ACHN (cell line): ENCODE measurements at regions not wholly inside any gene's neighbourhood (a gene's known extent, or its start where the extent isn't known, plus 50 kb on each side); places are given as distances from the start of the nearest gene placed in this dataset.

ENCODE experiments used
- DNase-seq: peaks from one replicate; pipeline ENCODE4 v3.0.0-alpha.2; 2015
- in situ Hi-C: cut with HindIII; loops from 2 replicates; pipeline ENCODE4 v1.10.0; 2017; ENCODE audit warnings: low sequenced_read_pairs, low pct_ligation_motif_present, low pct_unique_long_range_greater_than_20kb

- in situ Hi-C loops: no loop called here
- DNase-seq: no peak
Observed at GRCh38 chr12:13853471-13853870, 127.9 kb downstream of the GRIN2B start.

- in situ Hi-C loops: no loop called here
- DNase-seq: no peak
Observed at GRCh38 chr12:13851828-13852227, 129.6 kb downstream of the GRIN2B start.

DNA sequence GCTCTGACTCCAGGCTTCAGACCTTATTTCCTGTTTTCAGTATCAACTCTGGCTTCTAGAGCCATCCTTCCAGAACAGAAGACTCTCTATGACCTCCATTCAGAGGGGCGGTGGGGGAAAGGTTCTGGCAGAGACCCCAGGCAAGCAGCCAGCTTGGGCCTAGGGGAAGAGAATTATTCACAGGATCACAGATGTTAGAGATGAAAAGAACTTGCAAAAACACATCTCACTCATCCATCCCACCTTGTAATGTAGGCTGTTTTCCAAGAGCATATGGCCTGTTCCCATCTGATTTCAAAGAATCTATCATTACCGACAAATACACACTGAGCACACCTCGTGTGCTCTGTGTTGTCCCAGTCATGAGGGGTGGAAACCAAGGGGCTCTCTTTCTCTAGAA, 131.9 kb downstream of the GRIN2B start:
- in situ Hi-C loops: no loop called here

GRCh38 chr12:13843841-13844240, 137.6 kb downstream of the GRIN2B start:
- no peak for DNase-seq
- in situ Hi-C loops: no loop called here

More for the DNA sequence above, 131.9 kb downstream of the GRIN2B start:
- DNase-seq: no peak

GRCh38 chr12:13841358-13841757, 140.0 kb downstream of the GRIN2B start:
- DNase-seq: no peak
- in situ Hi-C loops: no loop called here

DNA sequence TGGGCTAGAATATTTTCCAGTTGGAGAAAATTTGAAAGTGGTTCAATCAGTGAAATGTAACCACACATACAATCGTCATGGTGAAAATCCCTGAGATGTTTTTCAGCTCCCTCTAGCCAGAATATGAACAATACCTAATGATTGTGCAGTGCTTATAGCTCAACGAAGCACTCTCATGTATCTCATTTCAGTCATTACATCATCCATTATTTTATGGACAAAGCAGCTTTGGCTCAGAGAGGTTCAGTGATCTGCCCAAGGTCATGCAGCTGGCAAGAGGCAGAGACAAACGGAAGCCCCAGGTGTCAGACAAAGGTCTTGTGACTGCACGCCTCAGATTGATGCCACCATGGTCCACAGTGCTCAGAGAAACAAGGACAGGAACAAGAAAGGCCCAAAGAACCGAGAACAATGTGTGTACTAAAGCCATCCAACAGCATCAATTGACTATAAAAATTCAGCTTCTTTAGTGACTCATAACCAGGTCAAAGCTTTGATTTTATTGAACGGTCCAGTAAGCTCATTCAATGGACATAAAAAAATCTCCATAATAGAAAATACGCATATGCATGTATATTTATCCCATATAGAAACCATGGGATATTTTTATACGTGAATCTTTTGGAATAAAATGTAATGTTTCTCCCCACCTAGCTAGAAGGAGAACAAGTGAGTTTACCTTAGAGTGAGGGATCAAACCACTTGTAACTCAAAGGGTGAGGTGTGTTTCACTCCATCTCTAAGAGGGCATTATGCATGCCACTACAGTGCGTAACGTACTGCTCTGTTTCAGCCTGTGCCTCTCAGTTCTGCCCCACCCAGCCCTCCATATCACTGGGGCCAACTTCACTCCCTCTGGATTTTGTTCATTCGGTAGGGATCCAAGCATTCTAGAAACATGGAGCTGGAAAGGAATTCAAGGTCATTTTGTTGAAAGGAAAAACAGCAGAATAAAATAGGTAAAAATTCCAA, 141.8 kb downstream of the GRIN2B start:
- DNase-seq: no peak

DNA sequence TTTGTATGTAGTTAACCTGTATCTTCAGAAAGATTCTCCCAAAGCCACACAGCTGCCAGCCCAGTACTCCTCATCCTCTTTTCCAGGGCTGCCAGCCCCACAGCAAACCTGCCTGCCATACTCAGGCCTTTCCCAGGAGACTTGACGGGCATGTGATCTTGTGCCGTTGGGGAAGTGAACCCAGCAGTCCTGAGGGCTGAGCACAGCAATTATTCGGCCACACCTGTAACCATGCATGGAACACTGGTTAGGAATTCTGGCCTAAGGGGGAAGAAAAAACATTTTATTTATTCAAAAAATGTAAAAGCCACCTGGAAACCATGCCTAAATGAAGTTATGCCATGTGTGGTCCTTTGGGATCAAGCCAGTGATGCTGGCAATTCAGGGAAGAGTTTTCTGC, 145.3 kb downstream of the GRIN2B start:
- no peak for DNase-seq
- in situ Hi-C loops: no loop called here

More for the DNA sequence above, 141.8 kb downstream of the GRIN2B start:
- in situ Hi-C loops: no loop called here

DNA sequence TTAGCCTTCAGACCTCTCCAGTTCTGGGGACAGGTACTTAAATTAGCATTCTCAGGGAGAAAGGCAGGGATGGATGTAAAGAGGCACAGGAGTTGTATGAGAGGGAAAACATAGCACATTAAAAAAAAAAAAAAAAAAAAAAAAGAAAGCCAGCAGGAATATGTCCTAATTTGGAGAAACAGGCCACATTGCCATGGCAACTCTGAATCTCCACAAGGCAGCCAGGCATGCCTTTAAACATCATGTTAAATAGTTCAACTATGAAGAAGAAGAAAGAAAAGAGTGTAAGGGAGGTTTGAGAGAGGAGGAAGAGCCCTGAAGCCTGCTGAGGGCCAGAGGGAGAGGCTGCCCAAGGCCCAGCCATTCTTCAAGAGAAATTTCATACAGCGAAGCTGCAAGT, 145.8 kb downstream of the GRIN2B start:
- in situ Hi-C loops: no loop called here
- no peak for DNase-seq

DNA sequence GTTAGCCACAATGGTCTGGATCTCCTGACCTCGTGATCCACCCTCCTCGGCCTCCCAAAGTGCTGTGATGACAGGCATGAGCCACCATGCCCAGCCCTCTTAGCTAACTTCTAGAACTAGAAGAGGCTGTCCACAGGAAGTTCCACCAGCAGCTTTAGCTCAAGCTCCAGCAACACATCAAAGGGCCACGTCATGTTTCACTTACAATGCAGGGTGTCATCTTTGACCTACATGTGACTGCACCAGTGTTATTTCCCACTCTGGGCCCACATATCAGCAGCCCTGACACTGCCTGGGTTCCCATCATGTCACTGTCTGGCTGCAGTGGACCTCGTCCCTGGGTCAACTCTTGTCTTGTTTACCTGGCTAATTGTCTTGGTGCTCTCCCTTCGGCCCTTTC, 147.2 kb downstream of the GRIN2B start:
- in situ Hi-C loops: no loop called here
- no peak for DNase-seq

DNA sequence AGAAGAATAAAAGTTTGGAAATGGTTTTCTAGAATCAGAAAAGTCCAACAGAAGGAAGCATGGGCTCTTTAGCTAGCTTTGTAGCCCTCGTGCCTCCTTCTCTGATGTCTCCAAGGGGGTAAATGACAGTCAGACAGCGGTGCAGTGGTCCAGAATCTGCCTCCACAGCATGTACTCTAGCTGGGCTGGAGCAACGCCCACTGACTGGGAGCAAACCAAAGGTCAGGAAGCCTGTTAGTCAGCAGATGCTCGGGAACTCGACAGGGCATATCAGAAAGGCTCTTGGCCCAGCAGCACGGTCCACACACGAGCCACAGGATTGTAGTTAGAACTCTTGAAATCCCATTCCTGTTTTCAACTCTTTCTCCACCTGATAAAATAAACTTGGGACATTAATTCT, 164.3 kb downstream of the GRIN2B start:
- in situ Hi-C loops: no loop called here
- DNase-seq: peak; percentile 87

GRCh38 chr12:13816394-13816793, 165.0 kb downstream of the GRIN2B start:
- in situ Hi-C loops: no loop called here
- DNase-seq: no peak

DNA sequence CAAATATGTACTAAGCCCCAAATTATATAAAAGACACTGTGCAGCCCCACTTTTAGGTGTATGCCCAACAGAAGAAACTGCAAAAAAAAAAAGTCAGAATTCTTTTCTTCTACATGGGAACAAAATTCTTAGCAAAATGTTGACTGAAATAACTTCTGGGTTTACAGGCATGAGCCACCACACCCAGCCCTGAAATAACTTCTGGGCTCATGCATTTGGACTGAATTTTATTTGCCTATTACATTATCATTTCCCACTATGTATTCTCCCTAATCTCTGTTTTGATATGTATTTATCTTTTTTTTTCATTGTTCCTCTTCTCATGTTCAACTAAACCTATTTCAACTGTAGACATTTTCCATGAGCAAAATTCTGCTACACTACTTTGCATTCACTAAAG, 169.2 kb downstream of the GRIN2B start:
- in situ Hi-C loops: no loop called here
- DNase-seq: no peak

- DNase-seq: peak; percentile 68
- in situ Hi-C loops: no loop called here
Observed at GRCh38 chr12:13811061-13811460, 170.3 kb downstream of the GRIN2B start.

DNA sequence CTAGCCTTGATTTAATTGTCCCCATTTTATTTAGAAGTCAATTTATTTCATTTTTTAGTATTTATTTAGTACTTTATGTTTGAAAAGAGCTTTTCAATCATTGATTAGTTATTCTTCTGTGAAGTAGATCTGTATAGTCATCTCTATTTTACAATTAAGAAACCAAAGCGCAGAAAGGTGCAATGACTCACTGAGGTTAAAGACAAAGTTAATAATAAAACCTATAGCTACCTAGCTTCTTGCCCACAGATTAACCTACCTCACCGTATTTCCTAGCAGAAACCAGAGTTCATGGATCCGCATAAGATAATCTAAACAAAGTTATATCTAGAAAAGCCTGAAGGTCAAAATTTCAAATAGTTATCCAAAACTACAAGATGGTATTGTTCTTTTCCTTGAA, 176.4 kb downstream of the GRIN2B start:
- DNase-seq: peak; percentile 59
- in situ Hi-C loops: no loop called here

- in situ Hi-C loops: no loop called here
- no peak for DNase-seq
Observed at GRCh38 chr12:13801543-13801942, 179.9 kb downstream of the GRIN2B start.

DNA sequence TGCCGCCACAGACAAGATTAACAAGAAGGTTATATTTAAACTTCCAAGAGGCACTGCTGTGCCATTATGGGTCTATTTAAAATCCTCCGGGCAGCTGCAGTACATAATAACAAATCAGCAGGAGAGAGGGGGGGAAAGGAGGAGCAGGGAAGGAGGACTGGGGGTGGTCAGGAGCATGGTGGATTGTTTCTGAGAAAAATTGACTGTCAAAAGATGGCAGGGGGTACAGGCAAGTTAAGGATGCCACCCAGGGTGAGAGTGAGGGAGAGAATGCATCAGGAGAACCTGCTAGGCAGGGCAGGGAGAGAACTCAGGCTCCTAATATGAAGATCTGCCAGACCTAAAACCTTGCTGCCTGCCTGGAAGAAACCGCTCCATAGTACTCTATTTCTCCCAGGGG, 181.8 kb downstream of the GRIN2B start:
- in situ Hi-C loops: no loop called here
- no peak for DNase-seq

DNA sequence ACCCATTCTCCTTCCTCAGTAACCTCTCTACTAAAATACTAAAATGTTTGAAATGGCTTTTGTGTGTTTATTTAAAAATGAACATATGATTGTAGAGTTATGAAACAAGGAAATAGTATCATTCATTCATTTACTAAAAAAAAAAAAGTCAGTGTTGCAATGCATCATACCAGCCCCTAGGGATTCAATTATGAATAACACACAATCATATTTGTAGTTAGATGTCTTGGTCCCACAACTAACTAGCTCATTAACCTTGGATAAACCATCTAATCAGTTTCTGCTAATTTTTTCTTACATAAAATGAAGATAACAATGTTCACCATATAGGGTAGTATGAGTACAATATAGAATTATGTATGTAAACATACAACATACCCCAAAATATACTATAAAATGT, 183.2 kb downstream of the GRIN2B start:
- peak; percentile 19 for DNase-seq

GRCh38 chr12:13794706-13795105, 186.7 kb downstream of the GRIN2B start:
- in situ Hi-C loops: no loop called here
- DNase-seq: no peak

More for the DNA sequence above, 183.2 kb downstream of the GRIN2B start:
- in situ Hi-C loops: no loop called here

DNA sequence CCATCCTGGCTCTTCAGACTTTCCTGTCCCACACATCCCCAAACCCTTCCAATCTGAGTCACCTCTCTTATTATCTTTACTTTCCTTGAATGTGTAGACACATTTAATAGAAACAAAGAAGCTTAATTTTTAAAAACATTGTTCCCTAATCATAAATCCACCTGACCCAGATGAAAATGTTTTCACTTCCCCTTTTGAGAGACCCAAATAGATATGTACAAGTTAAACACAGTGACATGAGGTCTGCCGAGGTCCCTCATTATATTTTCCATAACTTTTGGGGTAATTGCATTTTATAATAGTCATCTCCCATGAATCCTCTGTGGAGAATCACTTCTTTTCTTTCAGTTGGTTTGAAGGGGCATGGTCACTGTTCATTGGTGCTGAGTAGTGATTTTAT, 191.1 kb downstream of the GRIN2B start:
- no peak for DNase-seq
- in situ Hi-C loops: no loop called here

DNA sequence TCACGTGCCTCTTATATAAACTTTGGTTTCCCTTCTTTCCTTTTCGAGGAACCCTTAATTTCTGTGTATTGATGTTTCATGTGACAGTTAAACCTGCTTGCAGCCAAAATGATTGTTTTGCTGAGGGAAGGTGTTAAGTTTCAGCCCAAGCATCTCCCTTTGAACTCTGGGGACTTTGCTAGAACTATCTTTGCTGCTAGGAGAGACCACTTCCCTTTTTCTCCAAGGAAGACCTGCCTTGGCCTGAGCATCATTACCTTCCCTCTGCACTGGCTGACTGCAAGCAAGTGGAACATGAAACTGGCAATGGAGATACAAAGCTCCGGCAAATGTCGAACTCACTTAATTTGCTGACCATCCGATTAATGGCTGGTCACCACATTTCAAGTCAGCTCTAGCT, 192.8 kb downstream of the GRIN2B start:
- in situ Hi-C loops: no loop called here
- no peak for DNase-seq
